Activated gamma-delta T cell treated with anti-CD3 and anti-CD28 coated beads, Interleukin-2, amount 50 U/mL, for 16 hours (primary cell): ENCODE measurements at regions not wholly inside any gene's neighbourhood (a gene's known extent, or its start where the extent isn't known, plus 50 kb on each side); places are given as distances from the start of the nearest gene placed in this dataset.

Experiments
- DNase-seq: peaks from one replicate; pipeline ENCODE4 v3.0.0-alpha.2; 2020; ENCODE audit warnings: low read depth

DNA sequence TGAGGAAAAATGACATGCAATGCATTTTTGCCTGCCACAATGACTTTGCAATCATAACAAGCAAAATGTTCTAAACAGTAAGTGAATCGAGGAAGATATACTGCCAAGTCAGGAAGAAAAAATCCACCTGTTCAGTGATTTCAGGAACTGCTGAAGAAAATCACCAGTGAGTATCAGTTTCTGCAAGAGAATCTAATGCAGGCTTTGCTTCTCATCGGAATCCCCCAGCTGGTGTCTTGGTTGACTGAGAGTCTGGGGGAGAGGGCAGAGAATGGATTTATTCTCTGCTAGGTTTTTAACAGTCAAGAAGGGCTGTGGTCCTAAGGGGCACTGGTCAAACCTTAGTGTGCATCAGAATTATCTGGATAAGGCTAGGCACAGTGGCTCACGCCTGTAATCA is 363.4 kb downstream of the CDH26 start:
- no peak for DNase-seq

DNA sequence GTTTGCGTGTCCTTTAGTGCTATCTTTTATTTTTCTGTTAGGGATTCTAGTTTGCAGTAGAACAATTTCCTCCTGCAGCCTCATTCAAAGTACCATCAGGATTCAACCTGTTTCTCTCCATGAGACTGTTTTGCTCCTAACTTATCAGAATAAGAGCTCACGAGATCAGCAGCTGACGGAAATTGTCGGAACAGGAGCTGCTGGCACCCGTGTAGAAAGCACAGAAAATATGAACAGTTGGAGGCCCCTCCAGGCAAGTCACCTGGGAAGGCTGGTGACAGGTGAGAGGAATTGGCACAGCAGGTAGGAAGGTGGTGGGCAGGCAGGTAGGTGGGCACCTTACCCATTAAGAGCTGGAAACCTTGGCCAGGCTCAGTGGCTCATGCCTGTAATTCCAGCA is 368.6 kb downstream of the CDH26 start:
- DNase-seq, result no peak

DNA sequence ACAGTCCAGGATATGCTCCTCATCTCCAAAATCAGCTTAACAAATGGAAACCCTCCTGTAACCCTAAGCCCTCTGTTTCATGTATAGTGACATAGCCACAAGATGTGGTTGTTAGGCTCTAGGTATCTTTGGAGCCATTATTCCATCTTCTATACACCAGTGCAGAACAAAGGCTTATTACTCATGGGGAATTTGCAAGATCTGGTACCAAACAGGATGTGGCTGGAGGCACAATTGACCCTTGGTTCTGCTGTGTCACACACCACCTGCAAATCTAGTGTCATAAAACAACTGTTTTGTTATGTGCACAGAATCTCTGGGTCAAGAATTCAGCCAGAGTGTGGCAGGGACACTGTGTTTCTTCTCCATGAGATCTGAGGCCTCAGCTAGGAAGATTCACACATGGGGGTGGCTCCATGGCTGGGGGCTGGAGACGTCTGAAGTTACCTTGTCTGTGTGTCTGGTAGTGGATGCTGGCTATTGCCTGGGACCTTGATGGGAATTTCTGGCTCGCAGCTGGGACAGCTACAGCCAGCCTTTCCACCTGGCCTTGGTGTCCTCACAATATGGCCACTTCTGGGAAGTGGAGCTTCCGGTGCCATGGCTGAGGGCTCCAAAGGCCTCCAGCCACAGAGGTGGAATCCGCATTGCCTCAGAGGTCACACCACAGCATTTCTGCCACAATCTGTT is 369.9 kb downstream of the CDH26 start:
- DNase-seq, result no peak

- no peak for DNase-seq
These were observed 372.2 kb downstream of the CDH26 start for GRCh38 chr20:60330461-60330860.

GRCh38 chr20:60331688-60332300 is 373.6 kb downstream of the CDH26 start:
- DNase-seq, result no peak

GRCh38 chr20:60332523-60332922 is 374.3 kb downstream of the CDH26 start:
- DNase-seq, result no peak

- DNase-seq, result no peak
These were observed 376.7 kb downstream of the CDH26 start for GRCh38 chr20:60334911-60335310.

DNA sequence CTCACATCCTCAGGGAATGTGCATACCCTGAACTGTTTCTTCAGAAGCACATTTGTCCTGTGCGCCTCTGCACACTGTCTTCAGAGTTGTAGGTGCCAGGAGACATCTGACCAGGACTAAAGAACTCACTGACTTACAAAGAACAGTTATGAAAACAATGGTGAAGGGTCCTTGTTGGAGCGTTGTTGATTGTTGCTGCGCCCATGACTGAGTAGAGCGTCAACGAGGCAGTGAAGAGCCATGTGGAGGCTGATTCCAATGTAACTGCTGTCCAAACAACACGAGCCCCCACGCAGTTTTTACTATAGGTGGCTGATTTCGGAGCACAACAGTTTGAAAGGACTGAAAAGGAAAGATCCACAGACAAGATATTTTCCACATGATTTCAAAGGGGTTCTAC is 380.3 kb downstream of the CDH26 start:
- no peak for DNase-seq

DNA sequence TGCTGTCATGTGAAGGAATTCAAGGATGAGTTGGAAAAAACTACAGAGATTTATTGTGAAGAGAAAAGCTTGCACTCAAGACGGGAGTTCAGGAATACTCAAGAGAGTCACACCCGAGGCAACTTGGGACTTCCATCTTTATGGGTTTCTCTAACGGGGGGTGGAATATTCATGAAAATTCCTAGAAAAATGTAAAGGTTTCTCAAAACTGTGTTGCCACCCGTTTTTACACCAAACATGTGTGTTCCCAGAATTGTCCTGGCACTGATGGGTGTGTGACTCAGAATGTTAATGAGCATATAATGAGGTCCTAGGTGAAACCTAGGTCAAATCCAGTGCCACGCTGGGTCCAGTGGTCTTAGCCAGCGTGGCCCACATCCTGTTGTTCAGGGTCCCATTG is 381.5 kb downstream of the CDH26 start:
- DNase-seq, result no peak

GRCh38 chr20:60340232-60340631 is 382.0 kb downstream of the CDH26 start:
- no peak for DNase-seq

DNA sequence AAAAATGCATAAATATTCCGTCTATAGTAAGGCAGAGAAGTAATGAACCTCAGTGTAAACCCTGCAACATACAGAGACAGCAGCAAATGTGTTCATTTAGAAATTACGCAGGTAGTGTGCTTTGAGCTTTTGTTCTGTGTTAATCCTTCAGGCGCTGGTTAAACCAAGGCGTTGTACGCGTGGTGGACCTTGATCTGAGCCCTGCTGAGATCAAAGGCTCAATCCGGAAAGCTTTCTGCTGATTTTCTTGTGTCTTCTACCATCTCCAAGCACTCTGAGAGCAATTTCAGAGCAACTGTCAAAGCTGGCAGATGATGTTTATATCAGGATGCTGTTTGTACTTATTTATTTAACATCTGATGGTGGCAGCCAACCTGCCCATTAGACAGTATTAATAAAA is 382.8 kb downstream of the CDH26 start:
- DNase-seq, result no peak

GRCh38 chr20:60345106-60345505 is 386.9 kb downstream of the CDH26 start:
- no peak for DNase-seq

DNA sequence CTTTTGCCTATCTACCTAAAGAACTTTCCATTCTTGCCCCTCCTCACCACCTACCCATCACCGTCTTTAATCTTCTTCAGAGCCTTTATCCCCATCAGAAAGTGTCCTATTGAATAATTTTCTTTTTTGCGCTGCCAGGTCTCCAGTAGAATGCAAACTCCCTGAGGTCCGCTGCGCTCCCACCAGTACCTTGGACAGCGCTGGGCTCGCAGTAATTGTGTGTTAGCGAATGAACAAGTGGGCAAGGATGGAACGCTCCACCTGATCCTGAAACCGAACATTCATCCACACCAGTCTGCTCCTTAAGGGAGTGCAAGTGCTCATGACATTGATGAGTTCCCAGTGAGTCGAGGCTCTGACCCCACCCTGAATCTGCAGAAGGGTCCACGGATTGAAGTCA is 391.2 kb downstream of the CDH26 start:
- no peak for DNase-seq

DNA sequence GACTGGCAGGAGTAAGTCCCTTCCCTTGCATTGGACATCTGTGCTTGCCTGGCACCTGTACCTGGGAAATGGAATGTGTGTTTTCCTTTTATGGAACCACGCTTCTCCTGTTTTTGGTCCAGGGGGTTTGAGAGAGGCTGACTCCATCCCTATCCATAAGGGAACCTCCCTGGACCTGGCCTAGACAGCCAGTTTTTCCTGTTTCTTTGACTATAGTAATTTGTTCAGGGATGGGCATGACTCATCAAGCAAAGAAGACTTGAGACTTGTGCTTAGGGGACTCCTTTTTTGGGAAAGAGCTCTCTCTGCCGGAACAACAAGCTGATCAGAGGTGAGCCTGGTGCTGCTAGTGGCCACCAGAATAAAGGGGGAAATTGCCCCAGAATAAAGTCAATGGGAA is 393.8 kb downstream of the CDH26 start:
- no peak for DNase-seq

- no peak for DNase-seq
These were observed 394.4 kb downstream of the CDH26 start for GRCh38 chr20:60352596-60352995.

- no peak for DNase-seq
These were observed 395.9 kb downstream of the CDH26 start for GRCh38 chr20:60354024-60354580.

DNA sequence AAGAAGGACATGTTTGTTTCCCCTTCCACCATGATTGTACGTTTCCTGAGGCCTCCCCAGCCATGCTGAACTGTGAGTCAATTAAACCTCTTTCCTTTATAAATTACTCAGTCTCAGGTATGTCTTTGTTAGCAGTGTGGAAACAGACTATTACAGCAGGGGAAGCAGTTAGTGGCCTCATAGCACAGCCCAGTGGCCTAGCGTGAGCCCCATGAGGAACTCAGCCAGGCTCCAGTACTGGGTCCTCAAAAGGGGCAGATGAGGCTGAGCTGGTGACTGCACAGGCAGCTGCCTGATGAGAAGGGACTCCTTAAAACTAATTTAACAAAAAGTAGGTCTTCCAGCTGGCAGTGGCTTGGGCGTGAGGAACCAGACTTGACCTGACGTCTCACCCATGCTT is 399.9 kb downstream of the CDH26 start:
- DNase-seq, result no peak

GRCh38 chr20:60359010-60359409 is 400.8 kb downstream of the CDH26 start:
- no peak for DNase-seq

DNA sequence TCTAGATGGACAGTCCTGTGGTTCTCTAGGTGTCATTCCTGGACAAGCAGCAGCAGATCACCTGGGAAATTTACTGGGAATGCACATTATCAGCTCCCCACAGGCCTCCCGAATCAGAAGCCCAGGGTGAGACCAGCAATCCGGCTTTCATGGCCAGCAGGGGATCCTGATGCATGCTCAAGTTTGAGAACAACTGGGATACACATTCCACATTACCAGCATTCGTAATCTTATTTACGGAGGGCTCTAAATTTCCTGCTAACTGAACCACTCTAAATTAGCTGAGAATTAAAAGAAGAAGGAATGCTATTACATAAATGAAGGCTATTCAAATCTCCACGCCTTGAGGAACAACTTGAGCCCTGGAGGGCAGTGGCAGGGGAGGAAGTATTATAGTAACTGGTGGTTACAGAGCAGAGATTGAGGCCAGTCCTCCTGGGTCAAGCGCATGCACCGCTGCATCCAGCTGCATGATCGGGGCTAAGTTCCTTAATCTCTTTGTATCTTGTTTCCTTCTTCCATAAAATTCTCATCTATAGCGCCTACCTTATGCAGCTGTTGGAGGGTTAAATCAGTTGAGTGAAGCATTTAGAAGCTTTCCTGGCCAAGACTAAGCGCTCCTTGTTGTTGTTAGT is 403.7 kb downstream of the CDH26 start:
- DNase-seq, result no peak

DNA sequence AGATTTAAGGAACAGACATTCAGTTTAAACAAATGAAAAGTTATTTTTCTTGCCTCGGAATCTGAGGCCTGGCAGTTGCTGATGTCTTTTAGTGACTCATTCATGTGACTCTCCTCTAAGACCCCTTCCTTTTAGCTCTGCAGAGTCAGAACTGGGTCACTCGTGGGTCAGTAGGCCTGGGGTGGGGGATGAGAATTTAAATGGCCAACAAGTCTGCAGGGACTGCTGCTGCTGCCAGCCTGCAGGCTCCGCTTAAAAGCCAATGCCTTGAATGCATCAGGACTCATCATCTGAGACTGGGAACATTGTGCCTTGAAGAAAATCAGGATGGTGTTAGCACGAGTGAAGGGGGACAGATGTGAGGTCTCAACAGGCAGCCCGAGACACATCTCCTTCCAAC is 404.3 kb downstream of the CDH26 start:
- no peak for DNase-seq

DNA sequence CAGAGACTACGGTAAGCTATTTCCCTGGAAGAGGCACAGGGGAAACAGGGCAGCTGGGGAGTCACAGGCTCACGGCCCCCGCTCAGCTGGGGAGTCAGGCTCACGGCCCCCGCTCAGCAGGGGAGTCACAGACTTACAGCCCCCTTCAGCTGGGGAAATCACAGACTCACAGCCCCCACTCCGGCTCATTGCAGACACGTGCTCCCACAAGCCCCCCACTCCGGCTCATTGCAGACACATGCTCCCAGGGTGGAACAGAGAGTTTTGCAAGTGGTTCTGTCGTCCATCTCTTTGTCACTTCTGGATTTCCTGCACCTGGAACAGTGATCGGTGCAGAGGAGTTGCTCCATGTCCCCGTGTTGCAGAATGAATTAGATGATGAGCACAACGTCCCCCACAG is 405.5 kb downstream of the CDH26 start:
- DNase-seq, result no peak

DNA sequence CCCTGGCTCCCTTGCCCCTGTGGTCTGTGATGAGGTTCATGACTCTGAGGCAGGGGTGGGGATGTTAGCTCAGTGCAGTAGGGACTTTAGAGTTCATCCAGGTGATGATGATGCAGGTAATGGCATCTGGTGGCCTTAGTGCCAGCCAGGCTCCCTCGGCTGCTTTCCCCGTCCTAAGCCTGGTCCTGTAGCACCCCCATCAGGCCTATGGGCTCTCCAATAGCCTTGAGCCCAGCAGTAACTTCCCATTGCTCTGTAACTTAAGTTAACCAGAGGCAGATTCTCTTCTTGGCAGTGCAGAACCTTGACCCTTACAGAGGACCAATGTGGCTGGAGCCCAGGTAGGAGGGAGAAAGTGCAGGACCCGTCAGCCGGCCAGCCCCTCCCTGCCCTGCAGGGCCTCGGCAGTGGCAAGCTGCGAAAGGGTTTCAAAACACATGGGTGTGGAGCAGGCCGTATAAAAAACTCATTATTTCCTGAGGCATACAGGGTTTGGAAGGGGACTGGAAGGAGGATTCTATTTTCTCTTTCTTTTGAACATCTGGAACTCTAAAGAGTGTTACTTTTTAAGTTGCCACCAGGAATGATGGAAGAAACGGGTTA is 406.9 kb downstream of the CDH26 start:
- DNase-seq, result no peak

- no peak for DNase-seq
These were observed 407.7 kb downstream of the CDH26 start for GRCh38 chr20:60365882-60366281.
